IPS DF 6.9 (cell line): ENCODE measurements at regions not wholly inside any gene's neighbourhood (a gene's known extent, or its start where the extent isn't known, plus 50 kb on each side); places are given as distances from the start of the nearest gene placed in this dataset.

Experiments used
- DNase-seq: peaks from one replicate; pipeline ENCODE4 v3.0.0-alpha.2; 2013; ENCODE audit warnings: low read depth, low spot score
- H3K27ac ChIP-seq: one replicate; pipeline ENCODE4 v1.5.1; 2013; ENCODE audit warnings: low read length, control low read depth
- H3K27me3 ChIP-seq: 2 replicates; pipeline ENCODE4 v1.6.1; 2013; ENCODE audit warnings: mild to moderate bottlenecking, low read length; ENCODE audit not compliant: control insufficient read depth, insufficient read depth
- H3K36me3 ChIP-seq: 2 replicates; pipeline ENCODE4 v1.6.1; 2013; ENCODE audit warnings: low read length; ENCODE audit not compliant: control insufficient read depth, insufficient read depth
- H3K4me1 ChIP-seq: 2 replicates; pipeline ENCODE4 v1.6.1; 2013; ENCODE audit warnings: low read length; ENCODE audit not compliant: control insufficient read depth, insufficient read depth
- H3K4me3 ChIP-seq: 2 replicates; pipeline ENCODE4 v1.5.1; 2013; ENCODE audit warnings: mild to moderate bottlenecking, low read length
- H3K9me3 ChIP-seq: 2 replicates; pipeline ENCODE4 v1.6.1; 2013; ENCODE audit warnings: low read length, inconsistent platforms; ENCODE audit not compliant: control insufficient read depth, insufficient read depth
- WGBS: extraction: QIAGEN DNeasy Blood & Tissue Kit; methylation state at CpG from one replicate; pipeline ENCODE4 v1.1.7; 2013; ENCODE audit warnings: mixed read lengths, missing lambda C conversion rate; ENCODE audit not compliant: insufficient read length, insufficient coverage; 5-methylcytosine and 5-hydroxymethylcytosine counted together

DNA sequence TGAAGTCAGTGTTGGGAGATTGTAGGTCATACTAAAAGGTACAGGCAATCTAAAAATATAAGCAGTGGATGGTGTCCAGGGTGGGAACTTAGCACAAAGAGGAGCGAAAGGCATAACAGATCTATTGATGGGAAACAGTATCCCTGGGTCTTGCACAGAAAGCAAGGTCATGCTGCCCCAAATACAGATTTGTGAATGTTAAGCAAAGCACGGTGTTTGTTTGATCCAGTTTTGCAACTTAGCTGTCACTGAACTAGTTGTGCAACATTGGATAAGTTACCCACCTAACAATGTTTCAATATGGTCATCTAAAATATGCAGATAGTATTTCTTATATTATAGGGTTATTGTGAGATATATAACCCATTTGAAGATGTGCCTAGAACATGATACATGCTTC is 162.9 kb downstream of the BLID start:
- no peaks in the 10 kb centered on the region; the same call in 1 of the 2 replicates for H3K4me1 ChIP-seq

DNA sequence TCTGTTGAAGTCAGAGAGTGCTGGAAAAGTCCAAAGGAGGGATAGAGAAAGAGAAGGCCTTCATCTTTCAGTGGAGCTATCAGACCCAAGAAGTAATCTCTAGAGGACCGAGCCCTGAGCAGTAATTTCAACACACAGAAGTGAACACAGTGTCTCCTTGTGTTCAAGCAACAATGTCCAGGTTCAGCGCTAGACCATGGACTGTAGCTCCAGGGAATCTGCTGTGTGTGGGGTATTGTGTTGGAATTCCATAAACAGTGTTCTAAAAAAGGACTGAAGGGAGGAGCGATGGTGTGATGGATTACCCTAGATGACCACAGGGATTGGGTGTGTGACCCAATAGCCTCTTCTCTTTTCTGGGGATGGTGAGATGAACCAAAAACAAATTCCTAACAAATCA is 165.9 kb downstream of the BLID start:
- Histone ChIP-seq H3K4me3 (no peak overlapping the region), H3K27me3 (no peaks in the 10 kb centered on the region), H3K4me1 (no peaks in the 10 kb centered on the region), H3K9me3 (no peaks in the 10 kb centered on the region), H3K27ac (no peak overlapping the region), H3K36me3 (no peaks in the 10 kb centered on the region)
- no peak for DNase-seq
- no CpG with 5 or more reads among the region's 3 CpGs for WGBS

More for the DNA sequence above, 162.9 kb downstream of the BLID start:
- Histone ChIP-seq H3K36me3 (no peaks in the 10 kb centered on the region), H3K27me3 (no peaks in the 10 kb centered on the region), H3K9me3 (no peaks in the 10 kb centered on the region), H3K4me3 (no peak overlapping the region), H3K27ac (no peak overlapping the region)
- no peak for DNase-seq
- WGBS = no CpG with 5 or more reads among the region's 2 CpGs

DNA sequence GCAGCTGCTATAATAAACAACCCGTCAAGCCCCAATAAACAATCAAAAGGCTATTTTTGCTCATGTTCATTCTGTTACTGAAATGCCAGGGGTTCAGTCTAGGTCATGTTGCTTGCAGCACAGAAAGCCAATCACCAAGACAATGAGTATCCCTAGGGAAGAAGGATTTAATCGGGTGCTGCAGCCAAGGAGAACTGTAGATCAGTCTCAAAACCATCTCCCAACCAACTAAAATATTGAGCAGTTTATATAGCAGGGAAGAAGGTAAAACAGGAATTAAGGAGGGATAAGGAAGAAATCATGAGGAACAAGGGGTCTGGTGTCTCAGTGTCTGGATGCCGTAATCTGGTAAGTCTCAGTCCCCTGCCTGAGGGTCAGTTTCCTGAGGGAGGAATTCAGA is 169.5 kb downstream of the BLID start:
- H3K36me3 ChIP-seq = no peaks in the 10 kb centered on the region
- no peaks in the 10 kb centered on the region for H3K9me3 ChIP-seq
- DNase-seq = no peak
- no peaks in the 10 kb centered on the region for H3K27me3 ChIP-seq
- H3K4me3 ChIP-seq = no peak overlapping the region
- no peaks in the 10 kb centered on the region for H3K4me1 ChIP-seq
- no peak overlapping the region for H3K27ac ChIP-seq
- no CpG with 5 or more reads among the region's 3 CpGs for WGBS

DNA sequence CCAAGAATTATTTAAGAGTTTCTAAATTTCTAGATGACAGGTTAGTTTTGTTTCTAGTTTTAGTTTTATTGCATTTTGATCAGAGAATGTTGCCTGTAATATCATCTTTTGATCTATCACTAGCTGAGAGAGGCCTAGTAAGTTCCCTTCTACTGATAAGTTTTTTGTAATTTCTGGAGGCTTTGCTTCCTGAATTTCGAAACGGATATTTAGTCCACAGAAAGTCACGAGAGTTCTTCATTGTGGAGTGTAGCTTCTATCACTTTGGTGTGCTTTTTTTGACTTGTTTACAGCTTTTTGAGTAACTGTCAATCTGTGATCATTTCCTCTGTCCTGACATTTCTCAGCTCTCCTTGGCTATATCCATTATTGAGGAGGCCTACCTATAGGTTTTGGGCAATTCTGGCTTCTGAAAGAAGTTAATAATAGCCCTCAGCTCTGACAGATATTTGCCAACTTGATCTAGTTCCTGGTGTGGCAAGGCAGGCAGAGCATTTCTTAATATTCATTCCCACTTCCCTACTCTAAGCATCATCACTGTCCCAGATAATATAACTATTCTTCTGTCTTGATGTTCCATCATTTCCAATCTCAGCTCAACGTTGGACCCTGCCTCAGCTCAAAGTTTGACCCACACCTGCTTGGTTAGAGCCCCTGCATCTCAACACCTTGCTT is 171.3 kb downstream of the BLID start:
- Histone ChIP-seq H3K27me3 (no peaks in the 10 kb centered on the region), H3K9me3 (no peaks in the 10 kb centered on the region), H3K4me3 (no peak overlapping the region), H3K27ac (no peak overlapping the region), H3K4me1 (no peaks in the 10 kb centered on the region), H3K36me3 (no peaks in the 10 kb centered on the region)
- no CpG with 5 or more reads among the region's 4 CpGs for WGBS
- no peak for DNase-seq

DNA sequence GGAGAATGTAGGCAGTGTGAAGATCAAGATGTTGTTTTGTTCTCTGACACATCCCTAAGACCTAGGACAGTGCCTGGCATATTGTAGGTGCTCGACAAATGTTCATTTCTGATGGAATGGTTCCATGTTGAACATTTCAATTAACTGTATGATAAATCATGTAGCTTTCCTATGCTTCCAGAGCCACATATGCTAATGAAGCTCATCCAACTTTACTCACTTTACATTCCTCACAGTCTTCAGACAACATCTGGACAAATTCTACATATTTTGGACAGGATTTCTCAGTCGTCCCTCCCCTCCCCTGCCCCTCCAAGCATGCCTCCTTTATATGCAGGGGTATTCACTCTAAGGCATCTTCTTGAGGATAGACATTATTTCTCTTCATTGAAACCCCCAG is 177.9 kb downstream of the BLID start:
- H3K27ac ChIP-seq = no peak overlapping the region

DNA sequence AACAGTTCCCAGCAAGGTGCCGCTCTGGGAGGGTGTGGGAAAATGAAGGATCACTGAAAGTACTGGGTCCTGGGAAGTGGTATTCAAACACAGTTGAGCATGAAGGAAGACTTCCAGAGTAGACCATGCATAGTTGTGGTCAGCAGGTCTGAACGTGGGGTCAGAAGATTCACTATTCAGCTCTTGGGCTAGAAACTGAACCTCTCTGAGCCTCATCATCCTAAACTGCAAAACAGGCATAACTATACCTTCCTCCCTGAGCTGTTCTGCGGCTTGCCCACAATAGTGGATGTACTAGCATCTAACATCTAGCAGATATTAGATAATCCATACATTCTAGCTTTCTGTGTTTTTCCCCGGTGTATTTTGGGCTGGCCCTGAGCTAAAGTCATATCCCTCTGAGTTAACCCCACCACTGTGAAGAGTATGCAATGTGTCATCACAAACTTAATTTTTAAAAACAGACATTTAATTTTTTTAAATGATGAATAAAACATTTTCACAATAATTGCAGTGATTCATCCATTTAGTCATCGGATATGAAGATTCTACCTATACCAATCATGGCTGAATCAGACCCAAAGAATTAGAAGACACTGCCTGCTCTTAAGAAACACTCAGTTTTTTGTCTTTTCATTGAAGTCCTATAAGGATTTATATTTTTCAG is 179.1 kb downstream of the BLID start:
- H3K36me3 ChIP-seq = no peaks in the 10 kb centered on the region
- no peaks in the 10 kb centered on the region for H3K9me3 ChIP-seq
- H3K4me1 ChIP-seq = no peaks in the 10 kb centered on the region
- no peak overlapping the region for H3K27ac ChIP-seq
- DNase-seq = no peak
- H3K4me3 ChIP-seq = no peak overlapping the region
- H3K27me3 ChIP-seq = no peaks in the 10 kb centered on the region
- no CpG with 5 or more reads among the region's 5 CpGs for WGBS

More for the DNA sequence above, 177.9 kb downstream of the BLID start:
- Histone ChIP-seq H3K9me3 (no peaks in the 10 kb centered on the region), H3K4me3 (no peak overlapping the region), H3K4me1 (no peaks in the 10 kb centered on the region), H3K36me3 (no peaks in the 10 kb centered on the region), H3K27me3 (no peaks in the 10 kb centered on the region)
- no peak for DNase-seq
- no CpG with 5 or more reads among the region's 2 CpGs for WGBS

DNA sequence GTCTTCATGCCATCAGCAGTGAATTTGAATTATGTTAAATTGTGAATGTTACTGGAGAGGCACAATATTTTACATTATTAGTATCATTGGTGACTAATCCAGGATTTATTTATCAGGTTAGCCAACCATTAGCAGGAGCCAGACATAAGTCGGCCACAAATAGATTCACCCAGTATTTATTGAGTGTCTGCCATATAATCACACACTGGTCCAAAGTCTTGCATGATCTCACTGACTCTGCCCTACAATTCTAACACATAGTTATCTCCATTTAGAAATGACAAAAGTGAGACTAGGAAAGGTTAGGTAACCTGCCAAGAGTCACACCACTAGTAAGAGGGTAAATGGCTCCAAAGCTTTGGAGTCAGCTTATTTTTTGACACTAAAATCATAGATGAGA is 179.6 kb downstream of the BLID start:
- Histone ChIP-seq H3K4me3 (no peak overlapping the region), H3K9me3 (no peaks in the 10 kb centered on the region), H3K27me3 (no peaks in the 10 kb centered on the region), H3K27ac (no peak overlapping the region), H3K4me1 (no peaks in the 10 kb centered on the region), H3K36me3 (no peaks in the 10 kb centered on the region)
- WGBS = no CpG with 5 or more reads among the region's 1 CpG
- DNase-seq = no peak

DNA sequence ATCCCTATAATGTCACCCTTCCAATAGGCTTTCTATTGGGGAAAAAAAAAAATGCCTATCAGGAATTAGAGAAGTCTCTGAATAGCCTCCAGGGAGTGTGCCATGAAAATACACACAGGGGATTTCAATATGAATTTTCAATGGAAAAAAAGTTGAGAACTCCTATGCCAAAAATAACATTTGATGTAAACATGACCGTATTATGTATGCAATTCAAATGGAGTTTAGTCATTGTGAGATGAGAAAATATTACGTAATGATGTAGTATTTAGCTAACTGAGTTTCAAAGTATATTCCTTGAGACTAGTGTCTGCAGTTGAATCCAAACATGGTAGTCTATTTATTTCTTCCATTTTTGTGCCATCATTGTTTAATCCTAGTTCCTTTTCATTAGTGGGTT is 182.3 kb downstream of the BLID start:
- DNase-seq = no peak

DNA sequence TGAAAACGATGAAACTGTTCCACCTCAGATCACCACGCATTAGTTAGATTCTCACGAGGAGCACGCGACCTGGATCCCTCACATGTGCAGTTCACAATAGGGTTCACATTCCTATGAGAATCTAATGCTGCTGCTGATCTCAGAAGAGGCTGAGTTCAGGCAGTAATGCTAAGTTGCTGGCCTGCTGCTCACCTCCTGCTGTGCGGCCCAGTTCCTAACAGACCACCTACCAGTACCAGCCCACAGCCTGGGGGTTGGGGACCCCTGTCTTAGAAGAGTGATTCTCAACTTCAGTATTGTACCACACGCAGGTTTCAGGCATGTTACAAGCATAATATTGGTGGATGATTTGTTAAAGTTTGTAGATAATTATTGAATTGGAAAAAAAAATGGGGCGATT is 182.7 kb downstream of the BLID start:
- Histone ChIP-seq H3K9me3 (no peaks in the 10 kb centered on the region), H3K36me3 (no peaks in the 10 kb centered on the region), H3K27me3 (no peaks in the 10 kb centered on the region), H3K4me1 (peaks cover 4% of the 10 kb centered on the region; the same call in 1 of the 2 replicates), H3K27ac (no peak overlapping the region), H3K4me3 (no peak overlapping the region)
- DNase-seq = no peak
- WGBS = 100% methylated on average over 1 of the region's 8 CpGs

More for the DNA sequence above, 182.3 kb downstream of the BLID start:
- no peaks in the 10 kb centered on the region for H3K9me3 ChIP-seq
- no peak overlapping the region for H3K27ac ChIP-seq
- H3K4me3 ChIP-seq = no peak overlapping the region
- H3K27me3 ChIP-seq = no peaks in the 10 kb centered on the region
- peaks cover 4% of the 10 kb centered on the region; the same call in 1 of the 2 replicates for H3K4me1 ChIP-seq
- H3K36me3 ChIP-seq = no peaks in the 10 kb centered on the region
- 100% methylated on average over 2 of the region's 2 CpGs for WGBS

DNA sequence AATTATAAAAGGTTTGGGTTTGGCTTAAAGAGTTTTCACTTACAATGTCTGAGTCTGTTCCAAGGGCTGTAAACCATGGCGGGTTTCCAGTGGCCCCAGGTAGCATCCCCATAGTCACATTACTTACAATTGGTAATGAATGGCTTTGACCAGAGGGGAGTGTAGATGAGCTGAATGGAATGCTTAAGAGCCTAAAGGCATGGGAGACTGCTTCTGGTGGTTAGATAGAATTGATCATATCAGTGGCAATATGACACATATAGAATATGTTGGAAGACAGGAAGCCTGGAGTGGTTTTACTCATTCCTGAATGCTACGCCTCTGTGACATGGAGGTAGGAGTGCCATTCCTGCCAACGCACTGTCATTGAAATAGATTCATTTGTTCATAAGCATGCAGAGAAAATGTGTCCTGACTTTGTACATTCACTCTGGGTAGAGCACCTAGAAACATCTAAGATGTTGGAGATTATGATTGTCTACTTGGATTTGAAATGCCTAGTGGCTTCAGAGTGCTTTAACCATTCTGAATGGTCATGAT is 183.3 kb downstream of the BLID start:
- no peaks in the 10 kb centered on the region for H3K9me3 ChIP-seq
- no peaks in the 10 kb centered on the region for H3K27me3 ChIP-seq
- no peak overlapping the region for H3K4me3 ChIP-seq
- no peak overlapping the region for H3K27ac ChIP-seq
- H3K36me3 ChIP-seq = no peaks in the 10 kb centered on the region
- no CpG with 5 or more reads among the region's 3 CpGs for WGBS
- H3K4me1 ChIP-seq = peaks cover 4% of the 10 kb centered on the region; the same call in 1 of the 2 replicates
- no peak for DNase-seq
